K562 (cell line): ENCODE measurements at regions not wholly inside any gene's neighbourhood (a gene's known extent, or its start where the extent isn't known, plus 50 kb on each side); places are given as distances from the start of the nearest gene placed in this dataset.
"Not testable (repeated sequence)": the region's sequence is repeated elsewhere in the genome, so short reads cannot be mapped to it uniquely, and the experiment has no call there.

Experiments used
- ATAC-seq: fragments of 200-7000 bp; cut with Tn5 transposase; 3 replicates; pipeline ENCODE4 v1.9.1; 2020; ENCODE audit warnings: moderate library complexity
- BruUV-seq: library from RNA; stranded (reverse); fragments of 400-500 nt; replicated peaks from 2 replicates; lab custom pipeline; 2021; lab: Mats Ljungman, UMichigan
- CTCF ChIA-PET: fragments of 300-600 bp; formaldehyde crosslinking; extraction: SDS; loops from one replicate; lab custom pipeline; 2021; ENCODE audit warnings: low intra/inter-chr PET ratio; lab: Yijun Ruan, JAX
- POLR2A ChIA-PET: fragments of 300-600, 350-650 bp; sonication (Branson Sonifier 250); formaldehyde crosslinking; extraction: SDS; loops from one replicate; lab custom pipeline; 2021; ENCODE audit warnings: antibody characterized with exemption, inconsistent platforms; lab: Yijun Ruan, JAX
- DNase-seq, 4 experiments: peaks; one replicate each; pipeline versions ENCODE4 v3.0.0 to v3.0.0-alpha.2; 2011 to 2018; ENCODE audit warnings: low spot score in 3 of 4, mixed read lengths in 3 of 4; ENCODE audit errors: extremely low read depth in 1 of 4
- FAIRE-seq: peaks from 2 replicates; lab custom pipeline; 2011; peaks lifted over from hg19 to GRCh38; lab: Jason Lieb, UNC
- H2AFZ ChIP-seq: 2 replicates; pipeline ENCODE4 v1.6.0; 2011; ENCODE audit warnings: low read depth, low read length, control low read depth, inconsistent platforms
- H3K27ac ChIP-seq: fragments of 200-600 bp; 3 replicates; pipeline ENCODE4 v1.8.0; 2011; ENCODE audit warnings: low read depth, mild to moderate bottlenecking, control low read depth, inconsistent platforms, low read length, moderate library complexity, mixed read lengths; ENCODE audit errors: extremely low read depth
- H3K27me3 ChIP-seq, 2 experiments: fragments of 300-600 bp in 1 of 2; 2 replicates in 1 of 2; 3 replicates in 1 of 2; pipeline versions ENCODE4 v1.6.0 to v1.8.0; 2011; ENCODE audit warnings: inconsistent platforms in 2 of 2, low read length in 2 of 2, mild to moderate bottlenecking in 1 of 2, mixed read lengths in 1 of 2, moderate library complexity in 1 of 2; ENCODE audit not compliant: control insufficient read depth in 2 of 2, insufficient read depth in 2 of 2
- H3K36me3 ChIP-seq: fragments of 300-600 bp; 3 replicates; pipeline ENCODE4 v1.8.0; 2011; ENCODE audit warnings: mild to moderate bottlenecking, low read length, inconsistent platforms; ENCODE audit not compliant: control insufficient read depth, insufficient read depth
- H3K4me1 ChIP-seq, 2 experiments: fragments of 200-600 bp in 1 of 2; replicated peaks in 1 of 2; 2 replicates in 1 of 2; 3 replicates in 1 of 2; pipeline versions ENCODE4 v1.5.1 to v1.8.0; 2011; ENCODE audit warnings: inconsistent platforms in 2 of 2, low read length in 2 of 2, mild to moderate bottlenecking in 1 of 2, mixed read lengths in 1 of 2, moderate library complexity in 1 of 2; ENCODE audit not compliant: control insufficient read depth in 2 of 2, insufficient read depth in 2 of 2
- H3K4me2 ChIP-seq: 2 replicates; pipeline ENCODE4 v1.6.1; 2011; ENCODE audit warnings: low read length, control low read depth, inconsistent platforms, mixed read lengths; ENCODE audit not compliant: insufficient read depth
- H3K4me3 ChIP-seq: fragments of 200-600 bp; sonication (generic), shearing (Covaris generic); 2 replicates; pipeline ENCODE4 v1.5.1; 2016; ENCODE audit warnings: control low read depth, inconsistent platforms
- H3K79me2 ChIP-seq: fragments of 200-600 bp; 3 replicates; pipeline ENCODE4 v1.8.0; 2011; ENCODE audit warnings: low read length, inconsistent platforms; ENCODE audit not compliant: control insufficient read depth, insufficient read depth
- H3K9ac ChIP-seq, 2 experiments: 2 replicates each; pipeline versions ENCODE4 v1.6.0 to v1.6.1; 2011; ENCODE audit warnings: low read depth in 2 of 2, low read length in 2 of 2, control low read depth in 1 of 2, inconsistent platforms in 1 of 2, mild to moderate bottlenecking in 1 of 2, mixed read lengths in 1 of 2; ENCODE audit not compliant: insufficient read depth in 1 of 2
- H3K9me1 ChIP-seq: one replicate; pipeline ENCODE4 v1.6.0; 2011; ENCODE audit warnings: inconsistent platforms, mild to moderate bottlenecking, low read length, moderate library complexity; ENCODE audit not compliant: control insufficient read depth, insufficient read depth
- H3K9me3 ChIP-seq: replicated peaks from 2 replicates; pipeline ENCODE4 v1.5.1; 2011; ENCODE audit warnings: low read depth, low read length, inconsistent platforms; ENCODE audit not compliant: control insufficient read depth, insufficient read depth
- H4K20me1 ChIP-seq: replicated peaks from 2 replicates; pipeline ENCODE4 v1.6.1; 2011; ENCODE audit warnings: low read length, inconsistent platforms, mixed read lengths; ENCODE audit not compliant: control insufficient read depth, insufficient read depth
- CXXC5 ChIP-seq: fragments of 250-450 bp; sonication (Bioruptor Pico); IDR thresholded peaks from 2 replicates; pipeline ENCODE4 v1.8.0; 2022; ENCODE audit warnings: inconsistent platforms, mild to moderate bottlenecking, moderate library complexity
- E2F3 ChIP-seq: fragments of 250-450 bp; sonication (Bioruptor Pico); IDR thresholded peaks from 2 replicates; pipeline ENCODE4 v1.4.0; 2020; ENCODE audit warnings: mild to moderate bottlenecking
- PHTF2 ChIP-seq: fragments of 250-450 bp; sonication (Bioruptor Pico); IDR thresholded peaks from 2 replicates; pipeline ENCODE4 v1.5.0; 2021; ENCODE audit warnings: mild to moderate bottlenecking
- ZNF239 ChIP-seq: fragments of 250-450 bp; sonication (Bioruptor Pico); IDR thresholded peaks from 2 replicates; pipeline ENCODE4 v1.4.0; 2020; ENCODE audit warnings: mild to moderate bottlenecking
- ZNF263 ChIP-seq: sonication (generic); formaldehyde crosslinking; IDR thresholded peaks from 2 replicates; pipeline ENCODE4 v1.8.0; 2022; ENCODE audit warnings: mild to moderate bottlenecking, missing genetic modification reagents, borderline replicate concordance
- WGBS: fragments of 100-300 bp; shearing (Covaris generic); methylation state at CpG from one replicate; pipeline ENCODE4 v1.1.6; 2016; ENCODE audit warnings: low coverage, mixed read lengths; ENCODE audit not compliant: insufficient coverage; ENCODE audit errors: missing lambda C conversion rate; 5-methylcytosine and 5-hydroxymethylcytosine counted together
- in situ Hi-C: fragments of 300-500 bp; cut with MboI; formaldehyde crosslinking; loops from 4 replicates; pipeline ENCODE4 v1.15.0; 2018; ENCODE audit warnings: inconsistent platforms, mixed read lengths
- intact Hi-C: fragments of 100-400 bp; cut with micrococcal nuclease; formaldehyde crosslinking; loops from 2 replicates; pipeline ENCODE4 v1.14.2; 2022
- TF ChIP-seq, protein P1 (sequence below): sonication (generic); formaldehyde crosslinking; IDR thresholded peaks from 2 replicates; pipeline ENCODE4 v1.4.0; 2020; ENCODE audit warnings: mild to moderate bottlenecking, missing genetic modification reagents

DNA sequence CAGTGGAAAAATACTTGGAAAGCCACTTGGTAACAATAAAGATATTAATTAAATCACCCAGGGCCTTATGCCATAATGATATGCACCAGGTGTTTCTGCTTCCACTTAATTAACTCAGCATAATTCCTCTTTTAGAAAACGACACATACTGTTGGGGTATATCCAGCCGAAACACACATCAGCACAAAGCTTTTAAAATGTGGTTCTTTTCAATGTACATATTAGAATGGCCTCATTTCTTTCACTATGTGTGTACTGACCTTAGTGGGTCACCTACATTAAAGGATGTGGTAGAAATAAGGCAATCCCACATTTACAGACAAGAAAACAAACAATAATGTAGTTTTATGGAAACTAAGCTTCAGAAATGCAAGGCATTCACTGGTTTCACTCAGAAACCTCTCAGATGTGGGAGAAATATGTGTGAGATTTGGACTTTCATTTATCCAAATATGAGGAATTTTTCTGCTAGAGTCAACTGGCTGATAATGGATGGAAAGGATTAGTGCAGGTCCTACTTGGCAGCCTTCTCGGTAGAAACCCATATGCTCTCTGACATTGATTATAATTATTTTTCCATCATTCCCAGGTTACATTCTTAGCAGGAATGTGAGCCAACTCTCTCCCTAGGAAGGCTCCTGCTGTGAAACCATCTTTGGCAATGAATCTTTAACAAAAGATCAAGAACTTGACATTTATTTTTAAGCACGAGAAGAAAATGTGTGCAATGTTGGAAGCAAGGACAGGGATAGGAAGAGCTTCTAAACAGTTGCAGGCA, 66.7 kb upstream of the DHX40 start:
- intact Hi-C loops: no loop called here
- H3K9ac ChIP-seq: no peak overlapping the region
- H3K27ac ChIP-seq: no peak overlapping the region
- no TSS peak for BruUV-seq
- H3K4me1 ChIP-seq: no peaks in the 10 kb centered on the region; a peak in 1 of 5 replicates
- no peaks in the 10 kb centered on the region for H3K9me3 ChIP-seq
- ATAC-seq (no peak), DNase-seq (no peak)
- no peak overlapping the region for H3K4me3 ChIP-seq
- no peak overlapping the region for H2AFZ ChIP-seq
- ChIA-PET POLR2A (no interaction called here), CTCF (no interaction called here)
- H3K9me1 ChIP-seq: no peaks in the 10 kb centered on the region
- H3K36me3 ChIP-seq: no peaks in the 10 kb centered on the region
- WGBS: 10% methylated on average over 4 of the region's 4 CpGs
- no peaks in the 10 kb centered on the region for H4K20me1 ChIP-seq
- no peak overlapping the region for H3K4me2 ChIP-seq
- TF ChIP-seq CXXC5 (no peak), ZNF239 (CRISPR knock-in tag) (no peak), ZNF263 (CRISPR knock-in tag) (no peak), PHTF2 (CRISPR knock-in tag) (no peak), E2F3 (CRISPR knock-in tag) (no peak)
- TF ChIP-seq, protein P1, sequence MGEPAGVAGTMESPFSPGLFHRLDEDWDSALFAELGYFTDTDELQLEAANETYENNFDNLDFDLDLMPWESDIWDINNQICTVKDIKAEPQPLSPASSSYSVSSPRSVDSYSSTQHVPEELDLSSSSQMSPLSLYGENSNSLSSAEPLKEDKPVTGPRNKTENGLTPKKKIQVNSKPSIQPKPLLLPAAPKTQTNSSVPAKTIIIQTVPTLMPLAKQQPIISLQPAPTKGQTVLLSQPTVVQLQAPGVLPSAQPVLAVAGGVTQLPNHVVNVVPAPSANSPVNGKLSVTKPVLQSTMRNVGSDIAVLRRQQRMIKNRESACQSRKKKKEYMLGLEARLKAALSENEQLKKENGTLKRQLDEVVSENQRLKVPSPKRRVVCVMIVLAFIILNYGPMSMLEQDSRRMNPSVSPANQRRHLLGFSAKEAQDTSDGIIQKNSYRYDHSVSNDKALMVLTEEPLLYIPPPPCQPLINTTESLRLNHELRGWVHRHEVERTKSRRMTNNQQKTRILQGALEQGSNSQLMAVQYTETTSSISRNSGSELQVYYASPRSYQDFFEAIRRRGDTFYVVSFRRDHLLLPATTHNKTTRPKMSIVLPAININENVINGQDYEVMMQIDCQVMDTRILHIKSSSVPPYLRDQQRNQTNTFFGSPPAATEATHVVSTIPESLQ (CRISPR knock-in tag): no peak
- TF ChIP-seq, all 486 proteins: peak for 0
- no peak for FAIRE-seq
- in situ Hi-C loops: no loop called here
- H3K79me2 ChIP-seq: no peaks in the 10 kb centered on the region
- H3K27me3 ChIP-seq: peaks cover 13 to 37% of the 10 kb centered on the region in 2 experiments

DNA sequence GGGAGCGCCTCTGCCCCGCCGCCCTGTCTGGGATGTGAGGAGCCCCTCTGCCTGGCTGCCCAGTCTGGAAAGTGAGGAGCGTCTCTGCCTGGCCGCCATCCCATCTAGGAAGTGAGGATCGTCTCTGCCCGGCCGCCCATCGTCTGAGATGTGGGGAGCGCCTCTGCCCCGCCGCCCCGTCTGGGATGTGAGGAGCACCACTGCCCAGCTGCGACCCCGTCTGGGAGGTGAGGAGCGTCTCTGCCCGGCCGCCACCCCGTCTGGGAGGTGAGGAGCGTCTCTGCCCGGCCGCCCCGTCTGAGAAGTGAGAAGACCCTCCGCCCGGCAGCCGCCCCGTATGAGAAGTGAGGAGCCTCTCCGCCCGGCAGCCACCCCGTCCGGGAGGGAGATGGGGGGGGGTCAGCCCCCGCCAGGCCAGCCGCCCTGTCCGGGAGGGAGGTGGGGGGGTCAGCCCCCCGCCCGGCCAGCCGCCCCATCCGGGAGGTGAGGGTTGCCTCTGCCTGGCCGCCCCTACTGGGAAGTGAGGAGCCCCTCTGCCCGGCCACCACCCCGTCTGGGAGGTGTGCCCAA, 65.2 kb upstream of the DHX40 start:
- H3K9me3 ChIP-seq, H3K4me3 ChIP-seq, ATAC-seq, H3K4me1 ChIP-seq, in situ Hi-C loops, H3K9ac ChIP-seq, H3K27ac ChIP-seq, FAIRE-seq, H4K20me1 ChIP-seq, H3K79me2 ChIP-seq, intact Hi-C loops, H3K4me2 ChIP-seq, H2AFZ ChIP-seq, H3K36me3 ChIP-seq, POLR2A ChIA-PET, CTCF ChIA-PET, BruUV-seq, DNase-seq, H3K9me1 ChIP-seq: not testable (repeated sequence)
- peaks cover 6 to 22% of the 10 kb centered on the region in 2 experiments for H3K27me3 ChIP-seq
- WGBS: 46% methylated on average over 16 of the region's 41 CpGs
